GM23248 (cell line): ENCODE measurements at regions not wholly inside any gene's neighbourhood (a gene's known extent, or its start where the extent isn't known, plus 50 kb on each side); places are given as distances from the start of the nearest gene placed in this dataset.

Source experiments
- EZH2 ChIP-seq: fragments of 200-600 bp; sonication (generic); IDR thresholded peaks from 2 replicates; pipeline ENCODE4 v1.6.1; 2018; ENCODE audit warnings: antibody characterized with exemption, mild to moderate bottlenecking; ENCODE audit not compliant: insufficient read depth, poor library complexity, severe bottlenecking
- EZH2phosphoT487 ChIP-seq: fragments of 200-600 bp; sonication (generic); IDR thresholded peaks from 2 replicates; pipeline ENCODE4 v1.6.1; 2018; ENCODE audit warnings: antibody characterized with exemption, moderate library complexity, mild to moderate bottlenecking, low read depth; ENCODE audit not compliant: insufficient read depth

DNA sequence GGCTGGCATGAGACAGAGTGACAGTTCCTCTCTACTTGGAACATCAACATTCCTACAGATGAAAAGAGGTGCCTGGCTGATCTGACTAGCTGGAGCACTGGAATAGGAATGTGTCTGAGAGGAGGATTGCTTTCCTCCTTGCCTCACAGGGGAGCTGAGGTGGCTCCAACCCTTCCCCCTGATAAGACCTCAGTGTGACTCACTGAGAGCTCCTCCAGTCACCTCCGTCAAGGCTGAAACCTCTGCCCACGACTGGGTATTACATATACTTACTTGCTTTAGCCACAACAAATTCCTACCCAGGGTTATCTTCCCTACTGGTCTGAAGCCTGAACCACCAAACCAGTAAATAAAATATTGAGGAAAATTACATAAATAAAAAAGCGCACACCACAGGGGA is 342.7 kb upstream of the REG3G start:
- TF ChIP-seq EZH2: no peak
- no peak for TF ChIP-seq EZH2phosphoT487
